HFF-Myc (cell line): ENCODE measurements at regions not wholly inside any gene's neighbourhood (a gene's known extent, or its start where the extent isn't known, plus 50 kb on each side); places are given as distances from the start of the nearest gene placed in this dataset.

Experiments used
- DNase-seq: peaks from one replicate; pipeline ENCODE4 v3.0.0-alpha.2; 2011; ENCODE audit warnings: low read depth; ENCODE audit errors: extremely low read depth
- H3K4me3 ChIP-seq: replicated peaks from 2 replicates; pipeline ENCODE4 v1.5.1; 2011; ENCODE audit warnings: low read depth, mild to moderate bottlenecking, control low read depth, low read length
- CTCF ChIP-seq: IDR thresholded peaks from 2 replicates; pipeline ENCODE4 v1.5.1; 2012; ENCODE audit warnings: mild to moderate bottlenecking, low read depth, low read length, control low read depth; ENCODE audit errors: missing control alignments

GRCh38 chr13:104577071-104577815 lies 1511.0 kb upstream of the SLC10A2 start:
- no peak for DNase-seq
- no peak overlapping the region for H3K4me3 ChIP-seq
- TF ChIP-seq CTCF = no peak

GRCh38 chr13:104571893-104572229 lies 1505.6 kb upstream of the SLC10A2 start:
- no peak for TF ChIP-seq CTCF

GRCh38 chr13:104571161-104571892 lies 1505.1 kb upstream of the SLC10A2 start:
- no peak for DNase-seq
- peak; percentile 14 for TF ChIP-seq CTCF
- H3K4me3 ChIP-seq = no peak overlapping the region

More at GRCh38 chr13:104571893-104572229, 1505.6 kb upstream of the SLC10A2 start:
- no peak for DNase-seq
- no peak overlapping the region for H3K4me3 ChIP-seq

- DNase-seq = no peak
- no peak overlapping the region for H3K4me3 ChIP-seq
- TF ChIP-seq CTCF = no peak
Observed at GRCh38 chr13:104567114-104567513, 1500.9 kb upstream of the SLC10A2 start.

GRCh38 chr13:104565888-104566287 lies 1499.7 kb upstream of the SLC10A2 start:
- no peak for TF ChIP-seq CTCF

GRCh38 chr13:104553896-104554295 lies 1487.7 kb upstream of the SLC10A2 start:
- no peak overlapping the region for H3K4me3 ChIP-seq
- TF ChIP-seq CTCF = no peak
- DNase-seq = no peak

More at GRCh38 chr13:104565888-104566287, 1499.7 kb upstream of the SLC10A2 start:
- no peak for DNase-seq
- H3K4me3 ChIP-seq = no peak overlapping the region

- no peak for TF ChIP-seq CTCF
- H3K4me3 ChIP-seq = no peak overlapping the region
- DNase-seq = no peak
Observed at GRCh38 chr13:104553186-104553585, 1487.0 kb upstream of the SLC10A2 start.
